SH-SY5Y (cell line): ENCODE measurements at regions not wholly inside any gene's neighbourhood (a gene's known extent, or its start where the extent isn't known, plus 50 kb on each side); places are given as distances from the start of the nearest gene placed in this dataset.
A peak's percentile ranks its signal among the peaks of the same experiment; 100 is the strongest.

ENCODE experiments used
- GATA2 ChIP-seq: IDR thresholded peaks from 2 replicates; pipeline ENCODE4 v1.6.1; 2011; ENCODE audit warnings: mild to moderate bottlenecking, low read depth, low read length
- GATA3 ChIP-seq: IDR thresholded peaks from 2 replicates; pipeline ENCODE4 v1.6.1; 2011; ENCODE audit warnings: low read depth, mild to moderate bottlenecking, low read length, moderate library complexity

DNA sequence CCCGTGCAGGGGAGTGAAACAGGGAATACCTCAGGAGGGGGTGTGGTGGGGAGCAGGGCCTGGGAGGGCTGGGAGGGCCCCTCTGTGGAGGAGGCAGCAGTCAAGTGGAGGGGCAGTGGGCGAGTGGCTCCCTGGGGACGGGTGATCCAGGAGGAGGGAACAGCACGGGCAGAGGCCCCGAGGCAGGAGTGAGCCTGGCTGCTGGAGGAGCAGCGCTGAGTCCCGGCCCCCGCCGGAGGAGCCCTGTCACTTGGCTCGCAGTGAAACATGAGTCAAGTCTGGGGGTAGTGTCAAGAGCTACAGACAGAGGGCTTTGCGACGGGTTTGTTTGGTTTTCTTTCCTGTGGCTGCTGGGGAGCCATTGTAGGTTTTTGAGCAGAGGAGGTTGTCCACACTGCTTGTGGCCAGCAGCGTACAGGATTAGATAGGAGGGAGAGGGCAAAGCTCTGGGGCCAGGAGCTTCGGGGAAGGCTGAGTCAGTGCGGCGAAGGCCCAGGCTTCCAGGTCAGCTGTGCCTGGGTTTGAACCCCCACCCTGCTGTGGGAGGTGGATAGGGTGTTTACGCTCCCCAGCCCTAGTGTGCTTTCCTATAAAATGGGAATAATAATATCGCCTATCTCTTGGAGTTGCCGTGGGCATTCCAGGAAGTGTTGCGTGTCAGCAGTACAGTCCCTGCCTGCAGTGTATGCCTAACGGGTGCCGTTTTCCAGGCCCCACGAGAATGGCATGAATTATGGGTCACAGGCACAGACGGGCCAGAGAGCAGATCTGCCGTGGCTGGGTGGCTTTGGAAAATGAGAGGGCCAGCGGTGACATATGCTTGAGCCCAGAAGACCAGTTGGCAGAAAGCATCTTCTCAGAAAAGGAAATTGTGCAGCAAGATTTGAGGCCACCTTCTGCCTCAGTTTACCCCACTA is 115.9 kb upstream of the CIBAR2 start:
- TF ChIP-seq GATA2 (no peak), GATA3 (no peak)

DNA sequence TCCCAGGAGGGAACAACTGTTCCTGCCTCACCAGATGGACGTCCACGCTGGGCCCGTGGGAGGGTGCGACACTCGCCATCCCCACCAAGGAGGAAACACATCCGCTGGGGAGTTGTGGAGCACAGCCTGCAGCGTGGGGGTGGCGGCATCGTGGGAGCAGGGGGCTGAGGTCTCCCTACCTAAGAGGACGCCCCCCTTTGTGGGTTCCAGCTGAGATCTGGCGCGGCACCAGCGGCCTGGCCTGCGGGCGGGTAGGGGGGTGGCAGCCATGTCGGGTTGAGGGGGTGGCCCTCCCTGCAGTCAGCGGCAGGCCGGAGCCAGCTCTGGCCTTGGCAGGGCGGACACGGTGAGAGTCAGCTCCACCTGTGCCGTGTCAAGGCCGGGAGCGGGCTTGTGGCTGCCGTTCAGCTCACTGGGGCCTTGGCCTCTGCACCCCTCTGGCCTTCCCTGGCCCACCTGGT is 116.7 kb upstream of the CIBAR2 start:
- TF ChIP-seq GATA3 = no peak
- TF ChIP-seq GATA2 = no peak

DNA sequence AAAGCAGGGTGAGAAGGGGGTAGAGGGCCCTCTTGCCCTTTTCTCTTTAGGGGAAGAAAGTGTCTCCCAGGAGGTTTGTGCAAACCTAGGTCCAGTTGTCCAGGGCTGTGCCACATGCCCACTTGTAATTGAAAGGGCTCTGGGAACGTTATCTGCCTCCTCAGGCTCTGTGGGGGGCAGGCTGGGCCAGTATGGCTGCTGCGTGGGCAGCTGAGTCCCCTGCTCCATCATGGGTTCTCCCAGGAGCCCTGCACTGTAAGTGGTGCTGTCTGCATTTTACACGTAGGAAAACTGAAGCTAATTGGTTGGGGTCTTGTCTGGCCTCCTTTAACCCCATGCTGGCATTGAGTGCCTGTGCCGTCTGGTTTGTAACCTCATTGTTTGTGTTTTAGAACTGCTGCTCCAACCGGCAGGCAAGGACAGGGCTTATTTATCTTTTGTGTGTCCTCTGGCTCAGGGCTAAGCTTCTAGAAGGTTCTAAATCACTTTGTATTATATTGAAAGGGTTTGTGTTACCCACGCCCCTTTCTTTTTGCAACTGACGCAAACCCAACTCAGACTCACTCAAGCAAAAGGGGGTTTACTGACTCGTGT is 117.7 kb upstream of the CIBAR2 start:
- TF ChIP-seq GATA2 = no peak
- no peak for TF ChIP-seq GATA3

DNA sequence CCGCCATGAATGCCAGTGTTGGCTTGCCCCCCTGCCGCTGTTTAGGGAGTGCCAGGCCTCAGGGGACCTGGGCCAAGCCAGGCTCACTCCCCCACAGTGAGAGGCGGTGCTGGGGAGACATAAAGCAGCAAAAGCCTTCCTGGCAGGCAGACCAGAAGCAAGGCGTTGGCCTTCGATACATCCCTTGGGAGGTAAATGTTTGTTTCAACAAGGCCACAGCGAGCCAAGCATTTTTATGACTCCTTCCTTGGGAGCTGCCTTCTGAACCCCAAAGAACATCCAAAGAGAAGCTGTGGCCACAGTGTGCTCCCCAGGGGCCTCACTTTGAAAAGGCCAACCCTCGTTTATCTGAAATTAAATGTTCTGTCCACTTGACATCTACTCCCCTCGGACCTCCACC is 119.7 kb upstream of the CIBAR2 start:
- no peak for TF ChIP-seq GATA2
- no peak for TF ChIP-seq GATA3

DNA sequence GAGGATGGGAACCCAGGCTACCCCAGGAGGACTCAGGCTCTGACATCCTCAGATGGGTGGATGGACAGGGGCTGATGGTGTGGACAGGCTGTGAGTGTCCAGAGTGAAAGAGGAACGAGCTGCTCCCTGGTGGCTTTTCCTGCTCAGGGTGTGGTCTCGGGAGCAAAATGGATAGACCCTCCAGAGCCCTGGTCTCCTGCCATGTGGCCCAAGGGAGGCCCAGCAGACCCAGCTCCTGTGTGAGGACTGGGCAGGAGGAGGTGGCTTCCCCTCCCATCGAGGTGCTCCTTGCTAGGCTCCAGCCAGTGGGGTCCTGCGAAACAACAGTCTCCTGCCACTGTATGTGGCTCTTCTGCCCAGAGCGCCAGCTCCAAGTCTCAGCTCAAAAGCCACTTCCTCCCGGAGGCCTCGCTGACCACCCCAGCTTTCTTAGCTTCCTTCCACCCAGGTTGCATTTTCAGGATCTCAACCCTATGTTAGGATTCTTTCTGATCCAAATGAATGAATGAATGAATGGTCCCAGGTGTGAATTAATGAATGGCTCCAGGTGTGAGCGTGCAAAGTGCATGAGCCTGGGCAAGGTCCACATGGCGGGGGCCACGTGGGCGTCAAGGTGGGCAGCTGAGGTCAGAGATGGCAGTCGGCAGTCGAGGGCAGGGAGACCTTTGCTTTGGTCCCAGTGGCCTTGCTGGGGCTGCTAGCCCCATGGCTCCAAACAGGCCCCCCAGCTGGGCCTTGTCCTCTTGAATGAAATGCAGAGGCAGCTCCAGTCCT is 120.3 kb upstream of the CIBAR2 start:
- no peak for TF ChIP-seq GATA3
- TF ChIP-seq GATA2 = no peak

DNA sequence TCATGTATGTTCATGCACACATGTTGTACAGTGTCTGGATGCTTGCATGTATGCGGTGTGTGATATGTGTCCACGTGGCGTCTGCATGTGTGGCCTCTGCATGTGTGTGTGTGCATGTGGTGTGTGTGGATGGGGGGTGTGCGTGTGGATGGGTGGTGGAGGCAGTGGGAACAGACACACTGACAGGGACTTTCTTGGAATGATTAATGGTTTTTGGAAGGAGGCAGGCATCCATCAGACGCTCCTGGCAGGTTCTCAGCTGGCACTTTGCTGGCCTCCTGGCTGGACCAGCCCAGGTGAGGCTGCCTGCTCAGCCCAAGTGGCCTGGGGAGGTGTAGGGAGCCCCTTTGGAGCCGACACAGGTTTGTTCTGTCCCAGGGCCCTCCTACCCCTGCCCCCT is 121.2 kb upstream of the CIBAR2 start:
- TF ChIP-seq GATA2 (no peak), GATA3 (no peak)

DNA sequence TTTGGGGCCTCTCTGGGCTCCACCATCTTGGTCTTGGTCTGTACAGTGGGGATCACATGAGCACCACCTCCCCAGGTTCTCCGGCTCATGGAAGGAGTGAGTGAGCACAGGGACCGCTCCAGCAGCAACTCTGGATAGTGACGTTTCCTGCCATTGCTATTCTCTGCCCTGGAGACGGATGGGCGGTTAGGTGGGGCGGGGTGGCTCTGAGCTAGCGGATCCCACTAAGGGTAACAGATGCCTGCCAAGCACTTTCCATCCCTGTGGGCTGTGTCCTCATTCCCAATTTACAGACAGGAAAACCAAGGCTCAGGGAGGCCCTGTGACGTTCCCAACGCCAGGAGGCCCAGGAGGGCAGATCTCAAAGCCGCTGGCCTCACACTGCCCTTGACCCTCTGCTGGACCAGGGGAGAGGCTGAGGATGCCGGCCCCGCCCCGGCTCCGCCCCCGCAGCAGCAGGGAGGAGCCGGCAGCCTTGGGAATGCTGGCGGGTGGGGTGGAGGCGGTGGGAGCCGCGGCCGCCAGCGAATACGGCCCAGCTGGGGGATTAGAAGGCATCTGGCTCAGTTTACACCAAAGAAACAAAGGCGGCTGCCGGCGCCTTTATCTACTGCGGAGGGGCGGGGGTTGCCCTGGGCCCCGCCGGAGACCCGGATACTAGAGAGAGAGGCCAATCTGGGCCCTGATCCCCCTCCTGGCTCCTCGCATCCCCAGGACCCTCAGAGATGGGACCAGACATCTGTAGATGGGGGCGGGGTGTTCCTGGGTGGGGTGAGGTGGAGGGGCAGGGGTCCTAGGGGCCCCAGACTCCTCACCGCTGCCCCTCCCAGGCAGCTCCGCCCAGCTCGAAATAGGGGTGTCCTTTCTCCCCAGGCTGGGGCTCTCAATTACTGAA is 122.3 kb upstream of the CIBAR2 start:
- peak; percentile 28; the same call in 1 of the 2 replicates for TF ChIP-seq GATA2
- no peak for TF ChIP-seq GATA3

DNA sequence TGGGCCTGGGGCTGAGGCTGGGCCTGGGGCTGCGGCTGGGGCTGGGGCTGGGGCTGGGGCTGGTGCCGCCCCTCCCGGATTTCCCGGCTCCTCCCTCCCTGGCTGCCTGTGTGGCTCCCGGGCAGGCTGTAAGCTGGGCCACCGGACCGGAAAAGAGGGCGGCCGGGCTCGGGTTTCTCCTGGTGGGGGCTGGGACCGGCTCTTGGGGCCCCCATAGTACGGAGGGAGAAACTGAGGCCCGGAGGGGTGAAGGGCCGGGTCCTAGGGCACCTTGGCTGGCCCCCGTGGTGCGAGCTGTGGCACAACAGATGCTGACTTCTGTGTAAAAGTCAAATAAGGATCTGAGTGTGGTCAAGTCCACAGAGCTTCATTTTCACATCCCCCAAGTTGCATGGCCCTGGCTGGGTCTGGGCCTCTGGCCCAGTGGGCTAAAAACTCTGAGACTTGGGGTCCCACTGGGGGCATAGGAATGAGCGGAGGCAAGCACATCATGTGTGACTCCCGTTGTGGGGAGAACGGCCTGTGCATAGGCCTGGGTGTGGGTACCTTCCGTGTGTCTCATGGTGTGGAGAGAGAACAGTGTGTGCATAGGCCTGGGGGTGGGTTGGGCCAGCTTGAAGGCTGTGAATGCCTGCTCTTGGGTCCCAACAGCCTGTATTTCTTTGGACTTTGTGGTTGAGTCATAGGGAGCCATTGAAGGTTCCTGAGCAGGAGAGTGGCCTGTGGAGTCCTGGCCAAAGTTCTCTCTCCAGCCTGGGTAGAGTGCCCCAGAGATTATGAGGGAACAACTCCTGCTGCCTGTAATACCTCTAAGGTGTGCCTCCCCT is 123.9 kb upstream of the CIBAR2 start:
- no peak for TF ChIP-seq GATA2

DNA sequence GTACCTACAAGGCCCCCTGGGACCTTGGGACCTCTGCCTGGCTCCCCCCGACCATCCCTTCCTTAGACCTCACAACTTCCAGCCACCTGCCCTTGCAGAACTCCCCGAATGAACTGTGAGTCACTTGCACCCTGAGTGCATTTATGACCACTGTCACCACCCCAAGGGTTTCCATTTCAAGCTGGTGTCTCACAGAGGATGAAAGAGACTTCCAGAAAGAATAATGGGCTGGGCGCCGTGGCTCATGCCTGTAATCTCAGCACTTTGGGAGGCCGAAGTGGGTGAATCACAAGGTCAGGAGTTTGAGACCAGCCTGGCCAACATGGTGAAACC is 124.5 kb upstream of the CIBAR2 start:
- TF ChIP-seq GATA2 (no peak), GATA3 (no peak)

DNA sequence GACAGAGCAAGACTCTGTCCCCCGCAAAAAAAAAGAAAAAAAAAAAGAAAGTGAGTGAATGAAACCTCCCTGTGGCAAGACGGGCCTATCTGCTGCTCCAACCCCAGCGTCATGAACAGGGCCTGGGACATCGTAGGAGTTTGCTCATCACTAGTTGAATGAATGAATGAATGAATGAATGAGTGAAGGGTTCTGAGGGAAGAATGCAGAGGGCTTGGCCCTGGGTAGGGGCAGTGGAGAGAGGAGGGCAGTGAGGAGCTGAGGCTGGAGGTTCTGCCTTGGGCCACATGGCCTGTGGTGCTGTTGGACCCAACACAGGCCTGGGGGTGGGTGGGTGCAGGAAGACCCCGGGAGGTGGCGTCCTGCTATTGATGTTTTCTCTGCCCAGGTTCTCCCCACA is 125.5 kb upstream of the CIBAR2 start:
- TF ChIP-seq GATA3 = no peak
- no peak for TF ChIP-seq GATA2

DNA sequence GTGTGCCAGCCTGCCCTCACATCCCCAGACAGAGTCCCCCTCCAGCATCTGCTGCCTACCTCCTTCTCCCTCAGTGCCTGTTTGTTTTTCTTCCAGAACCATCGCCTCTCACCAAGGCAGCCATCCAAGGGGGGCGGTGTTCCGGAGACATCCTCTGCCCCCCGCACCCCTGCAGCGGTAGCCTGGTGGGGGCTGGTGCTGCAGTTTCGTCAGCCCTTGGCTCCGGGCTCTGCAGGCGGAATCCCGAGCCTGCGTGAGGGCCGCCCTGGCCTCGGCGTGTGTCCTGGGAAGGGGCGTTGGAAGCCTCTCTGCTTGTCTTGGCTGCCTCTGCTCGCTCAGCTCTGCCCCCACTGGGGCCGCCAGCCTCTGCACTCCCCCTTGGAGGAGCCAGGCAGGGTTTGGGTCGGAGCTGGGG is 126.0 kb upstream of the CIBAR2 start:
- TF ChIP-seq GATA2 (no peak), GATA3 (no peak)

DNA sequence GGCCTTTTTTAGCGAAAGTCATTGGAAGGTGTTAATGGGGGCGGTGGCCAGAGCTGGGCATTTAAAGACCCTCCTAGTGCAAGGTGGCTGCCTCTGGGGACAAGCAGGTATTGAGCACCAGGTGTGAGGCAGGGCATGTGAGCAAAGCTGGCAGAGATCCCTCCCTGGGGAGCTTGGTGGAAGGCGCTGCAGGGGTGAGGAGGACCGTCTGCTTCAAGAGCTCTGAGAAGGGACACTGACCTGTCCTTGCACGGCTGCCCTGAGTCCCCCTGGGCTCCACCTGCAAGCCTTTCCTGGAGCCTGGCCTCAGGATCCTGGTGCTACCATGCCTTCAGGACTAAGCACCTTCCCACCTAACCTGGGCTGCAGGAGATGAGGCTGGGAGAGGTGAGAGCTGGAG is 127.0 kb upstream of the CIBAR2 start:
- TF ChIP-seq GATA3 (no peak), GATA2 (no peak)

DNA sequence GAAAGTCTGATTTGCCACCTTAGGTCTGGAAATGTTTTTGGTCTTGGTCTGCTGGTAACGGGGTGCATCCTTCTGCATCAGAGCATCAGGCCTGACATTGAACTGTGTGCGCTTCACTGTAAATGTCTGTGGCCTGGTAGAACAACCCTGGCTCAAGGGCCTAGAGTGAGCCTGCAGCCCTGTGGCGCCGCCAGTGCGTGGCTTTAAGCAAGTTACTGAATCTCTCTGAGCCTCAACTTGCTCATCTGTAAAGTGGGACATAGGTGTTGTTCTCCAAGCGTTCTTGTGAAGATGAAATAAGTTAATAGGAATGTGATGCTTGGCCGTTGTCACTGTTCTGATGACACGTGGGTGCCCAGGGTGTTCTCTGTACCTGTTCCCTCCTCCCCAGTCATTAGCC is 127.6 kb upstream of the CIBAR2 start:
- TF ChIP-seq GATA3 (no peak), GATA2 (no peak)
